Gastrocnemius medialis (tissue), 4 donors: ENCODE measurements at regions not wholly inside any gene's neighbourhood (a gene's known extent, or its start where the extent isn't known, plus 50 kb on each side); places are given as distances from the start of the nearest gene placed in this dataset.
A peak's percentile ranks its signal among the peaks of the same experiment; 100 is the strongest.

Experiments used
- ATAC-seq, 2 donors: fragments of 150-250 bp; one replicate each; pipeline ENCODE4 v1.9.1; 2016
- DNase-seq, 2 donors: peaks; one replicate each; pipeline ENCODE4 v3.0.0-alpha.2; 2019
- H3K27ac ChIP-seq, 4 donors: fragments of 200-600 bp; sonication (generic); 1 replicate in 1 of 4; 2 replicates in 3 of 4; pipeline ENCODE4 v1.5.1; 2016 to 2018; ENCODE audit warnings: mild to moderate bottlenecking in 2 of 4, moderate library complexity in 1 of 4
- H3K27me3 ChIP-seq, 3 donors: fragments of 200-600 bp; sonication (generic) in 2 of 3; 1 replicate in 1 of 3; 2 replicates in 2 of 3; pipeline versions ENCODE4 v1.5.1 to v1.6.0; 2016 to 2019; ENCODE audit warnings: mild to moderate bottlenecking in 1 of 3, moderate library complexity in 1 of 3
- H3K36me3 ChIP-seq, 2 donors: fragments of 200-600 bp; sonication (generic) in 1 of 2; one replicate each; pipeline ENCODE4 v1.5.1; 2017 to 2018
- H3K4me1 ChIP-seq, 2 donors: fragments of 200-600 bp; sonication (generic) in 1 of 2; one replicate each; pipeline ENCODE4 v1.5.1; 2016 to 2017; ENCODE audit warnings: mild to moderate bottlenecking in 2 of 2
- H3K4me3 ChIP-seq, 4 donors: fragments of 200-600 bp; sonication (generic) in 3 of 4; 1 replicate in 1 of 4; 2 replicates in 3 of 4; pipeline ENCODE4 v1.5.1; 2016 to 2019; ENCODE audit warnings: mild to moderate bottlenecking in 2 of 4
- H3K9me3 ChIP-seq, 3 donors: fragments of 200-600 bp; sonication (generic) in 2 of 3; 1 replicate in 1 of 3; 2 replicates in 2 of 3; pipeline ENCODE4 v1.5.1; 2016 to 2019
- CTCF ChIP-seq, 5 experiments: fragments of 450-650 bp in 3 of 5; fragments of 200-600 bp in 2 of 5; sonication (generic) in 2 of 5; IDR thresholded peaks in 4 of 5; conservative IDR thresholded peaks in 1 of 5; 1 replicate in 4 of 5; 2 replicates in 1 of 5; pipeline ENCODE4 v1.5.1; 2016 to 2019; ENCODE audit warnings: antibody characterized with exemption in 5 of 5, mild to moderate bottlenecking in 3 of 5, moderate library complexity in 3 of 5
- POLR2A ChIP-seq, 2 donors: fragments of 450-650 bp; IDR thresholded peaks; one replicate each; pipeline ENCODE4 v1.6.1; 2017; ENCODE audit warnings: antibody characterized with exemption in 2 of 2, mild to moderate bottlenecking in 2 of 2, moderate library complexity in 2 of 2
- in situ Hi-C, 4 donors: fragments of 200-750 bp; cut with MboI; loops; one replicate each; pipeline versions ENCODE4 v1.15.0 to v1.8.0; 2017; ENCODE audit warnings: low sequenced_read_pairs in 4 of 4
- intact Hi-C: fragments of 100-400 bp; cut with DNase I; formaldehyde crosslinking; loops from one replicate; pipeline ENCODE4 v1.15.1; 2023; ENCODE audit warnings: low total_unique reads

DNA sequence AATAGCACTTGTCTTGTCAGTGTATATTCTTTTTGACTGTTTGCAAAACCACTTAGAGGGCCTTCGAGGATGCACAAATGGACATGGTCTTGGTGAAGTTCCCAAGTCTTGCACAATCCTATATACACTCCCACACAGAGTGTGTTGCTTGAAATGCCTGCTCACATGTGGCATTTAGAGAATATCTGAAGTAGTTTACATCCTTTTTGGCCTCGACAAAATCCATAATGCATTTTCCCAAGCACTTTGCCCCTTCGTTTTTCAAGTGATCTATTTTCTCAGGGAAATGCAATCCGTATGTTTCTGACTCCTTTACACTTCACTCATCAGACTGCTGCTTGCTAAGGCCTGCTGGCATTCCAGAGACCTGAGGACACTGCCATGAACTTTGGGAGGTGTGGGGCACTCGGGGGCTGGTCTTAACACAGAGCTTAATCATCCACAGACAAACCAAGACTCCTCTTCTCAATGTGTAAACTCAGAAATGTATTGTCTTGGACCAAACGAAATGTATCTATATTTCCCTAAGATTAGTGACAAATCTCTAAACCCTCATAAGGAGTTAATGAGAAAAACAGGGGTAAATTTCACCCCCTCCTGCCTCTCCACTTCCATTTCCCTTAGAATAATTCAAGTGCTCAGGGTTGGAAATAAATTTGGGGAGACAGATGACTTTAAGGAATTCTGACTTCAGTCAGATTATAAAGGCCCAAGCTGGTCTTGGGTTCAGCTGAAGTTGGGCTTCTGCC is 219.3 kb upstream of the APCDD1 start:
- Histone ChIP-seq H3K27ac (no peak overlapping the region), H3K4me3 (no peak overlapping the region), H3K36me3 (no peaks in the 10 kb centered on the region), H3K27me3 (no peaks in the 10 kb centered on the region), H3K4me1 (no peaks in the 10 kb centered on the region), H3K9me3 (no peaks in the 10 kb centered on the region)
- in situ Hi-C loops (no loop called here), intact Hi-C loops (no loop called here)
- ATAC-seq (peak; percentile 60 to 64), DNase-seq (no peak)
- TF ChIP-seq POLR2A (IDR thresholded peaks at IDR 0.05), result no peak
- TF ChIP-seq CTCF (IDR thresholded peaks at IDR 0.05 in 4 of 5, conservative IDR thresholded peaks at IDR 0.05 in 1 of 5), result no peak

GRCh38 chr18:10235661-10235952 is 218.8 kb upstream of the APCDD1 start:
- no peak overlapping the region for H3K4me3 ChIP-seq
- H3K36me3 ChIP-seq, result no peaks in the 10 kb centered on the region
- H3K27ac ChIP-seq, result no peak overlapping the region
- in situ Hi-C loops (no loop called here), intact Hi-C loops (no loop called here)
- H3K4me1 ChIP-seq, result no peaks in the 10 kb centered on the region
- DNase-seq (no peak), ATAC-seq (no peak)
- TF ChIP-seq POLR2A (IDR thresholded peaks at IDR 0.05) (no peak), CTCF (IDR thresholded peaks at IDR 0.05 in 4 of 5, conservative IDR thresholded peaks at IDR 0.05 in 1 of 5) (no peak)
- no peaks in the 10 kb centered on the region for H3K9me3 ChIP-seq
- H3K27me3 ChIP-seq, result no peaks in the 10 kb centered on the region

- no peaks in the 10 kb centered on the region for H3K4me1 ChIP-seq
- TF ChIP-seq POLR2A (IDR thresholded peaks at IDR 0.05) (no peak), CTCF (IDR thresholded peaks at IDR 0.05 in 4 of 5, conservative IDR thresholded peaks at IDR 0.05 in 1 of 5) (no peak)
- in situ Hi-C loops (no loop called here), intact Hi-C loops (no loop called here)
- no peaks in the 10 kb centered on the region for H3K36me3 ChIP-seq
- no peaks in the 10 kb centered on the region for H3K27me3 ChIP-seq
- no peak overlapping the region for H3K27ac ChIP-seq
- no peaks in the 10 kb centered on the region for H3K9me3 ChIP-seq
- no peak overlapping the region for H3K4me3 ChIP-seq
- DNase-seq (peak; percentile 28 to 39), ATAC-seq (no peak)
Observed at GRCh38 chr18:10239103-10239502, 215.3 kb upstream of the APCDD1 start.

DNA sequence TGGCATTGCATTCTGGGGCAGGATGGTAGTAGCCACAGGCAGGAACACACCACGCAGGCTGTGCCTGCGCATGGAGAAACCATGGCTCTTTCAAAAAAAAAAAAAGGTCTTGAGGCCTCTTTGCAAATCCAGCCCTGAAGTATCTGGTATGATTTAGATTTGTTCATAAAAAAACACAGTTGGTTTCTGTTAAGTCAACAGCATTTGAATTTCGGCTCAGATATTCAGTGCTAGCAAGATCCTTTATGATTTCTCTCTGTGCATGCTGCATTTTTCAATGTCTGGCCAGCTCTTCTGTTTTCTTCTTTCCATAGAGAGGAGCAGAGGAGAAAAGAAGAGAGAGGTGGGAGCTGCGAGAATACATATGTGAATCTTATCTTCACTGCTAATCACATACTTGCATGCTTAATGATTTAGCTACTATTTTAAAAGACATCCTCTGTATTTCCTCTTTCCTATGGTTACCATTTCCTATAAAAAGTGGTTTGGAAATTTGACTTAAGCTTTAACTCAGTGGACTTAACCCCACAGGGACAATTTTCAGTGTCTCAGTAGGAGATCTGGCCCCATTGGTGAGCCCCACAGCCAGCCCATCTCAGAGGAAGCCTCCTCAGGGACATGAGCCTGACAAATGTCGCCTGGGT is 214.3 kb upstream of the APCDD1 start:
- no peaks in the 10 kb centered on the region for H3K4me1 ChIP-seq
- DNase-seq (no peak), ATAC-seq (no peak)
- H3K27me3 ChIP-seq, result no peaks in the 10 kb centered on the region
- no peak overlapping the region for H3K27ac ChIP-seq
- no peaks in the 10 kb centered on the region for H3K9me3 ChIP-seq
- intact Hi-C loops (no loop called here), in situ Hi-C loops (no loop called here)
- no peaks in the 10 kb centered on the region for H3K36me3 ChIP-seq
- H3K4me3 ChIP-seq, result no peak overlapping the region
- TF ChIP-seq POLR2A (IDR thresholded peaks at IDR 0.05) (no peak), CTCF (IDR thresholded peaks at IDR 0.05 in 4 of 5, conservative IDR thresholded peaks at IDR 0.05 in 1 of 5) (no peak)
